Calu3 (cell line): ENCODE measurements at regions not wholly inside any gene's neighbourhood (a gene's known extent, or its start where the extent isn't known, plus 50 kb on each side); places are given as distances from the start of the nearest gene placed in this dataset.

ENCODE experiments used
- BruUV-seq: library from RNA; stranded (reverse); fragments of 400-500 nt; replicated peaks from 2 replicates; lab custom pipeline; 2021; lab: Mats Ljungman, UMichigan
- CTCF ChIA-PET: fragments of 300-600 bp; sonication (Branson Sonifier 250); formaldehyde crosslinking; loops from one replicate; lab custom pipeline; 2022; ENCODE audit warnings: antibody characterized with exemption; lab: Charles Lee
- DNase-seq: peaks from one replicate; pipeline ENCODE4 v3.0.0; 2022
- H3K27ac Mint-ChIP-seq: one replicate; pipeline ENCODE4 v1.8.0; 2022; ENCODE audit warnings: mixed read lengths; ENCODE audit not compliant: unreplicated experiment
- H3K27me3 Mint-ChIP-seq: one replicate; pipeline ENCODE4 v1.8.0; 2022; ENCODE audit warnings: mixed read lengths; ENCODE audit not compliant: unreplicated experiment
- H3K36me3 Mint-ChIP-seq: one replicate; pipeline ENCODE4 v1.8.0; 2022; ENCODE audit warnings: mild to moderate bottlenecking, moderate library complexity, mixed read lengths; ENCODE audit not compliant: insufficient read depth, unreplicated experiment
- H3K4me1 Mint-ChIP-seq: one replicate; pipeline ENCODE4 v1.8.0; 2022; ENCODE audit warnings: mild to moderate bottlenecking, low read depth, mixed read lengths; ENCODE audit not compliant: unreplicated experiment
- H3K4me3 Mint-ChIP-seq: one replicate; pipeline ENCODE4 v1.8.0; 2022; ENCODE audit warnings: mild to moderate bottlenecking, low read depth, moderate library complexity, mixed read lengths; ENCODE audit not compliant: unreplicated experiment
- H3K9me3 Mint-ChIP-seq: one replicate; pipeline ENCODE4 v1.8.0; 2022; ENCODE audit warnings: low read depth, mixed read lengths; ENCODE audit not compliant: unreplicated experiment
- intact Hi-C: fragments of 100-400 bp; cut with micrococcal nuclease; formaldehyde crosslinking; loops from one replicate; pipeline ENCODE4 v1.10.0; 2022; ENCODE audit not compliant: unreplicated experiment
- TF ChIP-seq, protein P1 (sequence below): fragments of 200-600 bp; IDR thresholded peaks from one replicate; pipeline ENCODE4 v1.8.0; 2022; ENCODE audit warnings: antibody characterized with exemption; ENCODE audit not compliant: unreplicated experiment

DNA sequence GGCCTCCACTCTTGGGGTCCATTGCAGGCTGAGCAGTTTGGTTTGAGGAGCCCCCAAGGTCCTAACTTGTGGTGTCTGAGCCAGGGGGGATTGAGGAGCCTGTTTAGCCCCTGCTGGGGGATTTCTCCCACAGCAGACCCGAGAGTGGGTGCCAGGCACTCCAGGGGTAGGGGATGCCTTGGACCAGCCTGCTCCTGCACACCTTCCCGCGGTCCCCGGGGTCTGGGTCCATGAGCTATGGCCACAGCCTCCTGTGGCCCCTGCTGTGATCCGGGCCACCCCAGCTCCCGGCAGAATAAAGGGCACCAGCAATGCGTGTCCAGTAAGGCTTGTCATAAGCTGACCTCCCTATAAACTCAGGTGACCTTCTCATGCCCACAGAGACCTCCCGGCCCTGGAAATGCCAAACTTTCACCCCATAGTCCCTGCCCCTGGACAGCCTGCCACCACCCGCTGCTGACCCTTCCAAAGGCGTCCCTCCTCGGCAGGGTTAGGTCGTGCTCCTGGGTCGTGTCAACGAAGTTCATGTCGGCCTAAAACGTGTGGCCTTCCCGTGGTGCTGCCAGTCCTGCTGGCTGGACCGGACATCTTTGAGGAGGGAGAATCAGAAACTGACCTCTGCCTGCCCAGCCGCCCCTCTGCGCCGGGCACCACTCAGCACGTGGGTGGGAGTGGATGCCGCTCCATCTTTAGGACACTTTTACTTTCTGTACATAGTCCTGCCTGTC lies 137.6 kb downstream of the MRPL36 start:
- no peaks in the 10 kb centered on the region for H3K36me3 Mint-ChIP-seq
- H3K4me1 Mint-ChIP-seq = no peaks in the 10 kb centered on the region
- BruUV-seq = no TSS peak
- no peak overlapping the region for H3K4me3 Mint-ChIP-seq
- TF ChIP-seq, protein P1, sequence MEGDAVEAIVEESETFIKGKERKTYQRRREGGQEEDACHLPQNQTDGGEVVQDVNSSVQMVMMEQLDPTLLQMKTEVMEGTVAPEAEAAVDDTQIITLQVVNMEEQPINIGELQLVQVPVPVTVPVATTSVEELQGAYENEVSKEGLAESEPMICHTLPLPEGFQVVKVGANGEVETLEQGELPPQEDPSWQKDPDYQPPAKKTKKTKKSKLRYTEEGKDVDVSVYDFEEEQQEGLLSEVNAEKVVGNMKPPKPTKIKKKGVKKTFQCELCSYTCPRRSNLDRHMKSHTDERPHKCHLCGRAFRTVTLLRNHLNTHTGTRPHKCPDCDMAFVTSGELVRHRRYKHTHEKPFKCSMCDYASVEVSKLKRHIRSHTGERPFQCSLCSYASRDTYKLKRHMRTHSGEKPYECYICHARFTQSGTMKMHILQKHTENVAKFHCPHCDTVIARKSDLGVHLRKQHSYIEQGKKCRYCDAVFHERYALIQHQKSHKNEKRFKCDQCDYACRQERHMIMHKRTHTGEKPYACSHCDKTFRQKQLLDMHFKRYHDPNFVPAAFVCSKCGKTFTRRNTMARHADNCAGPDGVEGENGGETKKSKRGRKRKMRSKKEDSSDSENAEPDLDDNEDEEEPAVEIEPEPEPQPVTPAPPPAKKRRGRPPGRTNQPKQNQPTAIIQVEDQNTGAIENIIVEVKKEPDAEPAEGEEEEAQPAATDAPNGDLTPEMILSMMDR = no peak
- intact Hi-C loops = no loop called here
- no peak overlapping the region for H3K27ac Mint-ChIP-seq
- peaks cover 4% of the 10 kb centered on the region for H3K9me3 Mint-ChIP-seq
- peaks cover 95% of the 10 kb centered on the region for H3K27me3 Mint-ChIP-seq
- no peak for DNase-seq
- CTCF ChIA-PET = no interaction called here

DNA sequence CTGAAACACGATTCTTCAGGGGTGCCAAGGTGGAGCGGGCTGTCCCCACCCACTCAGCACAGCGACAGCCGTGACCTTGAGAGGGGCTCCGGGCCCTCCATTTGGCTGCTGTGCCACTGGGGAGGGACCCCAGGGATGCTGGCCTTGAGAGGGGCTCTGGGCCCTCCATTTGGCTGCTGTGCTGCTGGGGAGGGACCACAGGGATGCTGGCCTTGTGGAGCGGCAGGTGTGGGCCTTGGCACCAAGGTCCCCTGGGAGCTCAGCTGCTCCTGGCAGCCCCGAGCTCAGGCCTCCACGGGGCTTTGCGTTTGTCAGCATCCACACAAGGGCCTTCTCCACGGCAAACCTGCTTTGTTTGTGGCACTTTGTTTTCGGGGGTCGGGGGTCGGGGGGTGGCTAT lies 137.6 kb upstream of the LPCAT1 start:
- BruUV-seq = no TSS peak
- Mint-ChIP-seq H3K4me3 (no peak overlapping the region), H3K27ac (no peak overlapping the region), H3K4me1 (no peaks in the 10 kb centered on the region), H3K27me3 (peaks cover 96% of the 10 kb centered on the region), H3K36me3 (no peaks in the 10 kb centered on the region), H3K9me3 (peaks cover 4% of the 10 kb centered on the region)
- CTCF ChIA-PET = no interaction called here
- TF ChIP-seq, protein P1 = no peak
- intact Hi-C loops = no loop called here
- DNase-seq = no peak

DNA sequence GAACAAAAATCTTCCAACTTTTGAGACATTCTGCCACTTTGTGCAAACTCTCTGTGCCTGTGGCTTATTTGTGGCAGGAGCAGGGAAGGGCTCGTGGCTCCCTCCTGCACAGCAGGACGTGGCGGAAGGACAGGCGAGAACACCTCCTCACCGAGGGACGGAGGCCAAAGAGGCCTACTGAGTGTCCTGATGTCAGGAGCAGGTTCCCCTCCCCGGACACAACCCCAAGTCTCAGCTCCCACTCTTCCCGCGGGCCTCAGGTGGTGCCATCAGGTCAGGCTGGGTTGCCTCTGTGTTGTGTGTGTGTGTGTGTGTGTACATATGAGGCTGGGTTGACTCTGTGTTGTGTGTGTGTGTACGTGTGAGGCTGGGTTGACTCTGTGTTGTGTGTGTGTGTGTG lies 136.8 kb upstream of the LPCAT1 start:
- no peak for DNase-seq
- Mint-ChIP-seq H3K4me1 (no peaks in the 10 kb centered on the region), H3K27me3 (peaks cover 96% of the 10 kb centered on the region), H3K27ac (no peak overlapping the region), H3K36me3 (no peaks in the 10 kb centered on the region), H3K9me3 (no peaks in the 10 kb centered on the region), H3K4me3 (no peak overlapping the region)
- TF ChIP-seq, protein P1 = no peak
- no TSS peak for BruUV-seq
- intact Hi-C loops = no loop called here
- CTCF ChIA-PET = no interaction called here

DNA sequence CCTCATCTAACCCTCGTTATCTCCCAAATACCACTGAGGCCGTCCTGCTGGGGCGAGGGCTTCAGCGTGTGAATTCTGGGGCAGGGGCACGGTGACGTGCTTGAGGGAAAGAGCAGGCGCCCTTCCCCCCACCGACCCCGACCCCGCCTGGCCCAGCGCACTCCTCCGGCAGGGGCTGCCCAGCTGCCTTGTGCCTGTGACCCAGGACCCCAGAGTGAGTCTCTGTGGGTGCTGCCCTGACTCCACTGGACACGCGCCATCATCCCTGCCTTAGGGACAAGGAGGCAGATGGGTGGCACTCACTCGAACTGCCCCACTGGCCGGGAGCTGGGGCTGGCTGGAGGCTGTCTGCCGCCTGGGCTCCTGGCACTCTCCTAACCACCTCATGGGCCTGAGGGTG lies 136.2 kb upstream of the LPCAT1 start:
- intact Hi-C loops = no loop called here
- Mint-ChIP-seq H3K27ac (no peak overlapping the region), H3K4me3 (no peak overlapping the region), H3K9me3 (no peaks in the 10 kb centered on the region), H3K4me1 (no peaks in the 10 kb centered on the region), H3K36me3 (no peaks in the 10 kb centered on the region), H3K27me3 (peaks cover 96% of the 10 kb centered on the region)
- BruUV-seq = no TSS peak
- DNase-seq = no peak
- TF ChIP-seq, protein P1 = no peak
- CTCF ChIA-PET = no interaction called here
